Mucosa of descending colon (tissue), 3 donors: ENCODE measurements at regions not wholly inside any gene's neighbourhood (a gene's known extent, or its start where the extent isn't known, plus 50 kb on each side); places are given as distances from the start of the nearest gene placed in this dataset.

ENCODE experiments used
- ATAC-seq: fragments of 200-7000 bp; cut with Tn5 transposase; one replicate; pipeline ENCODE4 v1.9.1; 2020; ENCODE audit warnings: mild to moderate bottlenecking, moderate library complexity
- DNase-seq, 3 donors: peaks; one replicate each; pipeline ENCODE4 v3.0.0-alpha.2; 2020
- H3K36me3 ChIP-seq: fragments of 200-600 bp; one replicate; pipeline ENCODE4 v1.8.0; 2021; ENCODE audit warnings: low read depth, mild to moderate bottlenecking
- H3K4me1 ChIP-seq: fragments of 200-600 bp; one replicate; pipeline ENCODE4 v1.8.0; 2021; ENCODE audit warnings: low read depth, mild to moderate bottlenecking
- H3K4me3 ChIP-seq: fragments of 200-600 bp; one replicate; pipeline ENCODE4 v1.8.0; 2021; ENCODE audit warnings: mild to moderate bottlenecking
- H3K9me3 ChIP-seq: fragments of 200-600 bp; one replicate; pipeline ENCODE4 v1.8.0; 2021; ENCODE audit warnings: mild to moderate bottlenecking
- intact Hi-C, 2 donors: fragments of 100-400 bp; cut with DNase I in 1 of 2; cut with micrococcal nuclease in 1 of 2; formaldehyde crosslinking; loops; one replicate each; pipeline versions ENCODE4 v1.11.0 to v1.11.1; 2022; cut with DNase I, micrococcal nuclease
- TF ChIP-seq, protein P1 (sequence below): fragments of 200-600 bp; IDR thresholded peaks from one replicate; pipeline ENCODE4 v1.8.0; 2022; ENCODE audit warnings: antibody characterized with exemption, mild to moderate bottlenecking
- donor health status: DM: no; HTN: no; CAD: no; lungs with moderate emphysema.
- donor health status: DM: no; HTN: no; CAD: no.
- donor health status: DM: no; HTN: yes; CAD: no.

- Histone ChIP-seq H3K4me1 (no peaks in the 10 kb centered on the region), H3K9me3 (no peaks in the 10 kb centered on the region), H3K4me3 (no peak overlapping the region), H3K36me3 (no peaks in the 10 kb centered on the region)
- ATAC-seq (no peak), DNase-seq (no peak)
- TF ChIP-seq, protein P1, sequence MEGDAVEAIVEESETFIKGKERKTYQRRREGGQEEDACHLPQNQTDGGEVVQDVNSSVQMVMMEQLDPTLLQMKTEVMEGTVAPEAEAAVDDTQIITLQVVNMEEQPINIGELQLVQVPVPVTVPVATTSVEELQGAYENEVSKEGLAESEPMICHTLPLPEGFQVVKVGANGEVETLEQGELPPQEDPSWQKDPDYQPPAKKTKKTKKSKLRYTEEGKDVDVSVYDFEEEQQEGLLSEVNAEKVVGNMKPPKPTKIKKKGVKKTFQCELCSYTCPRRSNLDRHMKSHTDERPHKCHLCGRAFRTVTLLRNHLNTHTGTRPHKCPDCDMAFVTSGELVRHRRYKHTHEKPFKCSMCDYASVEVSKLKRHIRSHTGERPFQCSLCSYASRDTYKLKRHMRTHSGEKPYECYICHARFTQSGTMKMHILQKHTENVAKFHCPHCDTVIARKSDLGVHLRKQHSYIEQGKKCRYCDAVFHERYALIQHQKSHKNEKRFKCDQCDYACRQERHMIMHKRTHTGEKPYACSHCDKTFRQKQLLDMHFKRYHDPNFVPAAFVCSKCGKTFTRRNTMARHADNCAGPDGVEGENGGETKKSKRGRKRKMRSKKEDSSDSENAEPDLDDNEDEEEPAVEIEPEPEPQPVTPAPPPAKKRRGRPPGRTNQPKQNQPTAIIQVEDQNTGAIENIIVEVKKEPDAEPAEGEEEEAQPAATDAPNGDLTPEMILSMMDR = no peak
- intact Hi-C loops = no loop called here
Measured at GRCh38 chr10:3527869-3528268, 257.1 kb downstream of the KLF6 start.

GRCh38 chr10:3526727-3527501, 258.1 kb downstream of the KLF6 start:
- ATAC-seq (no peak), DNase-seq (no peak)
- Histone ChIP-seq H3K4me3 (no peak overlapping the region), H3K4me1 (no peaks in the 10 kb centered on the region), H3K9me3 (no peaks in the 10 kb centered on the region), H3K36me3 (no peaks in the 10 kb centered on the region)
- TF ChIP-seq, protein P1 = no peak
- intact Hi-C loops = no loop called here

GRCh38 chr10:3525832-3526449, 259.1 kb downstream of the KLF6 start:
- DNase-seq = peak in 1 of 3 donors; percentile 31
- H3K4me1 ChIP-seq = no peaks in the 10 kb centered on the region
- no peaks in the 10 kb centered on the region for H3K36me3 ChIP-seq
- no peak overlapping the region for H3K4me3 ChIP-seq
- intact Hi-C loops = no loop called here
- TF ChIP-seq, protein P1 = no peak
- ATAC-seq = peak; percentile 84
- no peaks in the 10 kb centered on the region for H3K9me3 ChIP-seq

DNA sequence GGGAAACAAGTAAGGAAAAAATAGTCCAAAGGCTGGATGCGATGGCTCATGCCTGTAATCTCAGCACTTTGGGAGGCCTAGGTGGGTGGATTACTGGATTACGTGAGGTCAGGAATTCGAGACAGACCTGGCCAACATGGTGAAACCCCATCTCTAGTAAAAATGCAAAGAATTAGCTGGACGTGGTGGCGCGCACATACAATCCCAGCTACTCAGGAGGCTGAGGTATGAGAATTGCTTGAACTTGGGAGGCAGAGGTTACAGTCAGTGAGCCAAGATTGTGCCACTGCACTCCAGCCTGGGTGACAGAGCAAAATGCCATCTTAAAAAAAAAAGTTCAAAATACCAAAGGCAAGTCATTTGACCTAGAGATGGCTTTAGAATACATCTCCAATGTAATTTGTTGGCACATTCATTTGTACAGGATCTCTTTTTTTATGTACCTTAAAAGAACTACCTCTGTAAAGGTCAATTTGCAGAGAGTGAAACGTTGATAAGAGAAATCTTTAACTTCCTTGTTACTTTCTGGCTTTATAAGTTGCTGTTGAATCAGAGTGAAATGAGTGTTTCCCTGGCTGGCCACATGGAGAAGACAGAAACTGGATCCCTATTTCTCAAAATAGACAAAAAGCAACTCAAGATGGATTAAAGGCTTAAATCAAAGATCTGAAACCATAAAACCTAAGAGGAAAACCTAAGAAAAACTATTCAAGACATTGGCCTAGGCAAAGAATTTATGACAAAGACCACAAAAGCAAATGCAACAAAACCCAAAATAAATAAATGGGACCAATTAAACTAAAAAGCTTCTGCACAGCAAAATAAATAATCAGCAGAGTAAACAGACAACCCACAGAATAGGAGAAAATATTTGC, 260.7 kb downstream of the KLF6 start:
- Histone ChIP-seq H3K9me3 (no peaks in the 10 kb centered on the region), H3K4me1 (no peaks in the 10 kb centered on the region), H3K4me3 (no peak overlapping the region), H3K36me3 (no peaks in the 10 kb centered on the region)
- intact Hi-C loops = no loop called here
- TF ChIP-seq, protein P1 = no peak
- peak; percentile 70 for ATAC-seq
- DNase-seq = no peak

DNA sequence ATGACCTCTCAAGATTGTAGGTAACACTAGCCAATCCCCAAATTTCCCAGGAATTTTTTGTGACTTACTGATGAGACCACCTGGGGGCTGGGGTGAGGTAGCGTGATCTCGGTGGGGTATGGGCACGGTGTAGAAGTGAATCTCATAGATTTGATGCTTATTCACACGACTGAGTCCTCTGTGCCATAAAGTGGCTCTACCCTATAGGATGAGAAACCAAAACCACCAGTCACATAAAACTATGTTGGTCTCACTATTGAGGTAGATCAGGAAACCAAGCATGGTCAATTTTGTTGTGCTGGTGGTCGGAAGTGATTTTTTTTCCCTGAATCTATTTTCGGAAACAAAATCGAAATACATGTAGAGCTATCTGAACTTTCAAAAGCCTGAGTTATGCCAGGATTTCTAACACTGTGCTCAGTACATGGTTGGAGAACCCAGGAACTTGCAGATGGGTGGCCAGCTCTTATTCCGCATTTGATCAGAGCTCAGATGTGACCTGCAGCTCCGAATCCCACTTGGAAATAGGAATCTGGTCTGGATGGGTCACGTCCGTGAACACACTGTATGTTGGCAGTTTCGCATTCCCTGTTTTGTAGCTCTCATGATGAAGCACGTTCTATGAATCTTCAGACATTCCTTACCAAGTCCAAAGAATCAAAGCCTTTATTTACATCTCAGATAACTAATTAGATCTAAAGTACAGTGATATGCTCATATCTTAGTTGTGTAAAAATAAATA, 261.5 kb downstream of the KLF6 start:
- H3K4me1 ChIP-seq = no peaks in the 10 kb centered on the region
- DNase-seq (no peak), ATAC-seq (no peak)
- no peaks in the 10 kb centered on the region for H3K9me3 ChIP-seq
- intact Hi-C loops = no loop called here
- H3K4me3 ChIP-seq = no peak overlapping the region
- TF ChIP-seq, protein P1 = no peak
- H3K36me3 ChIP-seq = no peaks in the 10 kb centered on the region
